ENCODE measurements at regions not wholly inside any gene's neighbourhood (a gene's known extent, or its start where the extent isn't known, plus 50 kb on each side); places are given as distances from the start of the nearest gene placed in this dataset.

GRCh38 chr15:85329561-85330422 lies 50.6 kb upstream of the AKAP13 start:
- TF ChIP-seq, protein P1, sequence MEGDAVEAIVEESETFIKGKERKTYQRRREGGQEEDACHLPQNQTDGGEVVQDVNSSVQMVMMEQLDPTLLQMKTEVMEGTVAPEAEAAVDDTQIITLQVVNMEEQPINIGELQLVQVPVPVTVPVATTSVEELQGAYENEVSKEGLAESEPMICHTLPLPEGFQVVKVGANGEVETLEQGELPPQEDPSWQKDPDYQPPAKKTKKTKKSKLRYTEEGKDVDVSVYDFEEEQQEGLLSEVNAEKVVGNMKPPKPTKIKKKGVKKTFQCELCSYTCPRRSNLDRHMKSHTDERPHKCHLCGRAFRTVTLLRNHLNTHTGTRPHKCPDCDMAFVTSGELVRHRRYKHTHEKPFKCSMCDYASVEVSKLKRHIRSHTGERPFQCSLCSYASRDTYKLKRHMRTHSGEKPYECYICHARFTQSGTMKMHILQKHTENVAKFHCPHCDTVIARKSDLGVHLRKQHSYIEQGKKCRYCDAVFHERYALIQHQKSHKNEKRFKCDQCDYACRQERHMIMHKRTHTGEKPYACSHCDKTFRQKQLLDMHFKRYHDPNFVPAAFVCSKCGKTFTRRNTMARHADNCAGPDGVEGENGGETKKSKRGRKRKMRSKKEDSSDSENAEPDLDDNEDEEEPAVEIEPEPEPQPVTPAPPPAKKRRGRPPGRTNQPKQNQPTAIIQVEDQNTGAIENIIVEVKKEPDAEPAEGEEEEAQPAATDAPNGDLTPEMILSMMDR (conservative IDR thresholded peaks at IDR 0.05 in 1 of 2, IDR thresholded peaks at IDR 0.05 in 1 of 2; ENCODE audit: extremely low read depth in 1 of 2, insufficient read depth in 1 of 2, low read depth in 1 of 2, low read length in 2 of 2) = no peak
- TF ChIP-seq EZH2 (IDR thresholded peaks at IDR 0.05; ENCODE audit: borderline replicate concordance, low read length) = no peak
